Endothelial cell (in vitro differentiated cells): ENCODE measurements at regions not wholly inside any gene's neighbourhood (a gene's known extent, or its start where the extent isn't known, plus 50 kb on each side); places are given as distances from the start of the nearest gene placed in this dataset.

ENCODE experiments used
- DNase-seq: peaks from one replicate; pipeline ENCODE4 v3.0.0; 2021; ENCODE audit warnings: low spot score
- H3K27ac Mint-ChIP-seq: one replicate; pipeline ENCODE4 v1.8.0; 2021; ENCODE audit warnings: mixed read lengths, inconsistent platforms; ENCODE audit not compliant: unreplicated experiment
- H3K27me3 Mint-ChIP-seq: one replicate; pipeline ENCODE4 v1.8.0; 2021; ENCODE audit warnings: mild to moderate bottlenecking, moderate library complexity, mixed read lengths, inconsistent platforms; ENCODE audit not compliant: unreplicated experiment
- H3K36me3 Mint-ChIP-seq: one replicate; pipeline ENCODE4 v1.8.0; 2021; ENCODE audit warnings: mild to moderate bottlenecking, low read depth, mixed read lengths, inconsistent platforms; ENCODE audit not compliant: unreplicated experiment
- H3K4me1 Mint-ChIP-seq: one replicate; pipeline ENCODE4 v1.8.0; 2021; ENCODE audit warnings: mild to moderate bottlenecking, mixed read lengths, inconsistent platforms; ENCODE audit not compliant: unreplicated experiment
- H3K4me3 Mint-ChIP-seq: one replicate; pipeline ENCODE4 v1.8.0; 2021; ENCODE audit warnings: mild to moderate bottlenecking, mixed read lengths, inconsistent platforms; ENCODE audit not compliant: unreplicated experiment
- H3K9me3 Mint-ChIP-seq: one replicate; pipeline ENCODE4 v1.8.0; 2021; ENCODE audit warnings: mixed read lengths, inconsistent platforms; ENCODE audit not compliant: unreplicated experiment
- TF ChIP-seq, protein P1 (sequence below): fragments of 200-600 bp; sonication (generic); IDR thresholded peaks from one replicate; pipeline ENCODE4 v1.5.0; 2021; ENCODE audit warnings: antibody characterized with exemption; ENCODE audit not compliant: unreplicated experiment

DNA sequence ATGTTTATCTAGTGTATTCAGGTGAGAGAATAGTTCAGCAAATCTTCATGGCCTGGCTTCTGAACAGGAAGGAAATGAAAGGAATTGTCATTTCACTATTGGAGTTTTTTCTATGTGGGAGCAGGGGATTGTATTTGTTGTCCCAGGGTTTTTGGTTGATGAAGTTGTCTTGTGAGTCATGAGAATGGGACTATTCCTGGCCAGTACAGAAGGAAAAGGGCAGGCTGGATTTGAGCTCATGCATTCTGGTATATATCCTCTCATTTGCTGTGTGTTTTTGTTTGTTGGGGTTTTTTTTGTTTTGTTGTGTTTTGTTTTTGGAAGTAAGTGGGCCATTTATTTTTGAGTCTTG lies 101.2 kb upstream of the MKLN1 start:
- H3K36me3 Mint-ChIP-seq: no peaks in the 10 kb centered on the region
- no peak overlapping the region for H3K27ac Mint-ChIP-seq
- H3K4me3 Mint-ChIP-seq: no peak overlapping the region
- H3K27me3 Mint-ChIP-seq: peaks cover 9% of the 10 kb centered on the region
- peaks cover 10% of the 10 kb centered on the region for H3K4me1 Mint-ChIP-seq
- no peak for DNase-seq
- H3K9me3 Mint-ChIP-seq: no peaks in the 10 kb centered on the region
- TF ChIP-seq, protein P1, sequence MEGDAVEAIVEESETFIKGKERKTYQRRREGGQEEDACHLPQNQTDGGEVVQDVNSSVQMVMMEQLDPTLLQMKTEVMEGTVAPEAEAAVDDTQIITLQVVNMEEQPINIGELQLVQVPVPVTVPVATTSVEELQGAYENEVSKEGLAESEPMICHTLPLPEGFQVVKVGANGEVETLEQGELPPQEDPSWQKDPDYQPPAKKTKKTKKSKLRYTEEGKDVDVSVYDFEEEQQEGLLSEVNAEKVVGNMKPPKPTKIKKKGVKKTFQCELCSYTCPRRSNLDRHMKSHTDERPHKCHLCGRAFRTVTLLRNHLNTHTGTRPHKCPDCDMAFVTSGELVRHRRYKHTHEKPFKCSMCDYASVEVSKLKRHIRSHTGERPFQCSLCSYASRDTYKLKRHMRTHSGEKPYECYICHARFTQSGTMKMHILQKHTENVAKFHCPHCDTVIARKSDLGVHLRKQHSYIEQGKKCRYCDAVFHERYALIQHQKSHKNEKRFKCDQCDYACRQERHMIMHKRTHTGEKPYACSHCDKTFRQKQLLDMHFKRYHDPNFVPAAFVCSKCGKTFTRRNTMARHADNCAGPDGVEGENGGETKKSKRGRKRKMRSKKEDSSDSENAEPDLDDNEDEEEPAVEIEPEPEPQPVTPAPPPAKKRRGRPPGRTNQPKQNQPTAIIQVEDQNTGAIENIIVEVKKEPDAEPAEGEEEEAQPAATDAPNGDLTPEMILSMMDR: no peak

DNA sequence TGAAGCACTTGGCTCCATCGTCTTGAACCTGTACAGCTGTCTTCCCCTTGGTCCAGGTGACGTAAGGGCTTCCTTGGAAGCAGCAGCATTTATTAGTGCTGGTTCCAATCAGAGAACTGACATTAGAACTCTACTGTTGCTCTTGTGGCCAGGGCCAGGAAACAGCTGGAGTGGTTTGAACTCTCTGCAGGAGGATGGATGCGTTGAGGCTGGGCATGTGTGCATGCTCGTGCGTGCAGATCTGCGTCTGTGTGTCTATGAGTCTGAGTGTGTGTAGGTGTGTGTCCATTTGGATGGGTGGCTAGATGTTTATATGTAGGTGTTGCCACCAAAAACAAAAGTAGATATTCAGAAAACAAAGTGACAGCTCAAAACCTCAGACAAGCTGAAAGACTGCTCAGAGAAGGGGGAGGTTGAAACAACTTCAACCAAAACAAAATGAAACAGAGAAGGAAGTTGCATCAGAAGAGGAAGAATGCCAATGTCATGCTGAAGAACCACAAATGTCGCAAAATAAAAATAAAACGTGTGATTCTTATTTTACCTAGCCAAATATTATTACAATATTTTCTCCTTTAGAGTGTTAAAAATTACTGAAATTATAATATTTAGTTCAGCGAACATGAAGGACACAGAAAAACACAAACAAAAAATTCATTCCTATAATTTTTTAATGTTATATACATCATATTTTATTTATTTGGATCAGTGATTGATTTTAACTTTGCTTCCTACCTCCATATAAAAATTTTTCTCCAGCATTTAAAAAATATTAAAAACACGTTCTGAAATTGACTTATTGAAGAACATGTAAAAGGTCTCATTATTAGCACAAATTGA lies 96.1 kb upstream of the MKLN1 start:
- H3K4me3 Mint-ChIP-seq: no peak overlapping the region
- peaks cover 4% of the 10 kb centered on the region for H3K4me1 Mint-ChIP-seq
- no peaks in the 10 kb centered on the region for H3K9me3 Mint-ChIP-seq
- DNase-seq: no peak
- TF ChIP-seq, protein P1: no peak
- no peaks in the 10 kb centered on the region for H3K36me3 Mint-ChIP-seq
- no peak overlapping the region for H3K27ac Mint-ChIP-seq
- H3K27me3 Mint-ChIP-seq: peaks cover 3% of the 10 kb centered on the region

DNA sequence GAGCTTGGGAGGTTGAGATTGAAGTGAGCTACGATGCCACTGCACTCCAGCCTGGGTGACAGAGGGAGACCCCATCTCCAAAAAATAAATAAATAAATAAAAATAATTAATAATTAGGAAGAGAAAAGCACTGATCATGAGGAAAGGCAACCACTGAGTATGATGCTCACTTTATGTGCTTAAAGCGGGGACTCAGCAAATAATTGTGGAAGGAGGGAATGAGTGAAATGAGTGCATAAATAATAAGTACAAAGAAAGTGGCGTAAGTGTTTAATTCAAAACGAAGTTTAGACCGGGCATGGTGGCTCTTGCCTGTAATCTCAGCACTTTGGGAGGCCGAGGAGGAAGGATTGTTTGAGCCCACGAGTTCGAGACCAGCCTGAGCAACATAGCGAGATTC lies 94.9 kb upstream of the MKLN1 start:
- no peak overlapping the region for H3K27ac Mint-ChIP-seq
- H3K4me3 Mint-ChIP-seq: no peak overlapping the region
- H3K36me3 Mint-ChIP-seq: no peaks in the 10 kb centered on the region
- H3K4me1 Mint-ChIP-seq: peaks cover 4% of the 10 kb centered on the region
- no peak for DNase-seq
- peaks cover 2% of the 10 kb centered on the region for H3K27me3 Mint-ChIP-seq
- no peaks in the 10 kb centered on the region for H3K9me3 Mint-ChIP-seq
- TF ChIP-seq, protein P1: no peak

DNA sequence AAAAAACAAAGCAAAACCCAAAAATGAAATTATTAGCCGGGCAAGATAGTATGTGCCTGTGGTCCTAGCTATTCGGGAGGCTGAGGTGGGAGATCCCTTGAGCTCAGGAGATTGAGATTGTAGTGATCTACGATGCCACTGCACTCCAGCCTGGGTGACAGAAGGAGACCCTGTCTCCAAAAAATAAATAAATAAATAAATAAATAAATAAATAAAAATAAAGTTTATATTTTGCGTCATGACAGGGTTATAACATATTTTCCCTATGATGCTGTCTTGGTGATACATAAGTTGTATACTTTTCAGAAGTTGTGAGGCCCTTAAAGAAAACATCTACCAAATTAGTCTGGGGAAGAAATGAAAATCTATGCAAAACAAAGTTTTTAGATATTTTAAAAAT lies 94.5 kb upstream of the MKLN1 start:
- Mint-ChIP-seq H3K27me3 (no peaks in the 10 kb centered on the region), H3K4me3 (no peak overlapping the region), H3K27ac (no peak overlapping the region), H3K36me3 (no peaks in the 10 kb centered on the region), H3K9me3 (no peaks in the 10 kb centered on the region), H3K4me1 (peaks cover 4% of the 10 kb centered on the region)
- no peak for DNase-seq
- TF ChIP-seq, protein P1: no peak

DNA sequence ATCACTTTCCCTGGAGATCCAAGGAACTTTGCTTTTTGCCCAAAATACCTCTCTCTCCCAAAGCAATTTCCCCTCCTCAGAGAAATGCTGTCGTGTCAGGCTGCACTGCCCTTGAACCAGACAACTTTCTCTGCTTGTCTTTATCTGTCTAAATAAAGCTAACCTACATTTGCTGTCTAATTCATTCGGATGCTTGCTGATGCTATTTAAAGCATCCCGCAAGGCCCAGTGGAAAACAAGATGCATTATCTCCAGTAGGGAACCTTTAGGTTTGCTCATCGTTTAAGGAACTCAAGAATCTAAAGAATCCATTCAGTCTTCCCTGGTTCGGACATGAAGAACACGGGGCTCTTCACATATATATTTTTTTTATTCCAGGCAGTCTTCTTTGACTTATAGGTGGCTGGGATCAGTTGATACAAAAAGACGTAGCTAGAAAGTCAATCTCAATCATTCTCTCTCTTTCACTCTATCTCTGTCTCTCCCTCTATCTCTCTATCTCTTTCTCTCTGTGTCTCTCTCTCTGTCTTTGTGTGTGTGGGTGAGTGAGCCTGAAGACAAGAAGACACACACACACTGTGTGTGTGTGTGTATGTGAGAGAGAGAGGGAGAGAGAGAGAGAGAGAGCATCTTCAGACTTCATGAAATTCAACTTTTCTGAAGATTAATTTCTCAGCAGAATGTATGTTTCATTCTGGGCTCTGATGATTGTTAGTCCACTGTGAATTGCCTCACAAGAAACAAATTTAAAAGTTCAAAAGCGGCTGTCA lies 92.8 kb upstream of the MKLN1 start:
- no peak overlapping the region for H3K27ac Mint-ChIP-seq
- H3K4me1 Mint-ChIP-seq: peaks cover 4% of the 10 kb centered on the region

More for the DNA sequence above, 92.8 kb upstream of the MKLN1 start:
- TF ChIP-seq, protein P1: no peak
- H3K4me3 Mint-ChIP-seq: no peak overlapping the region
- H3K9me3 Mint-ChIP-seq: no peaks in the 10 kb centered on the region
- DNase-seq: no peak
- no peaks in the 10 kb centered on the region for H3K36me3 Mint-ChIP-seq
- no peaks in the 10 kb centered on the region for H3K27me3 Mint-ChIP-seq
